ENCODE measurements at regions not wholly inside any gene's neighbourhood (a gene's known extent, or its start where the extent isn't known, plus 50 kb on each side); places are given as distances from the start of the nearest gene placed in this dataset.
"Not testable (repeated sequence)": the region's sequence is repeated elsewhere in the genome, so short reads cannot be mapped to it uniquely, and the experiment has no call there.

DNA sequence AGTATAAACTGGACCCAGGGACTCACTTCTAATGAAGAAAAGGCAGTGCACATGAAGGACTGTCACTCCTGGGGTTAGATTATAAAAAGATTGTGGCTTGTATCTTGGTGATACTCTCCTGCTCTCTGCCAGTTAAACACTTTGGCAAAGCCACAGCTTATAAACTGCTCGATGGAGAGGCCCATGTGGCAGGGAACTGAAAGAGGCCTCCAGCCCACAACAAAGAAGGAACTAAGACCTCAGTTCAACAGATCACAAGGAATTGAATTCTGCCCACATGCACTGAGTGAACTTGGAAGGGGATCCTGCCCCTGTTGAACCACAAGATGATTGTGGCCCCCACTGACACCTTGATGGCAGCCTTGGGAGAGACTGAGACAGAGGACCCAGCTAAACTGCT lies 363.8 kb downstream of the CBLN4 start:
- Histone ChIP-seq H3K27me3 (no peaks in the 10 kb centered on the region), H3K36me3 (no peaks in the 10 kb centered on the region), H3K4me1 (no peaks in the 10 kb centered on the region), H3K27ac (no peak overlapping the region), H3K9me3 (no peaks in the 10 kb centered on the region), H3K4me3 (no peak overlapping the region)
- intact Hi-C loops (cut with DNase I), result no loop called here
- no peak for DNase-seq (ENCODE audit: extremely low spot score in 2 of 2)
- TF ChIP-seq, protein P1, sequence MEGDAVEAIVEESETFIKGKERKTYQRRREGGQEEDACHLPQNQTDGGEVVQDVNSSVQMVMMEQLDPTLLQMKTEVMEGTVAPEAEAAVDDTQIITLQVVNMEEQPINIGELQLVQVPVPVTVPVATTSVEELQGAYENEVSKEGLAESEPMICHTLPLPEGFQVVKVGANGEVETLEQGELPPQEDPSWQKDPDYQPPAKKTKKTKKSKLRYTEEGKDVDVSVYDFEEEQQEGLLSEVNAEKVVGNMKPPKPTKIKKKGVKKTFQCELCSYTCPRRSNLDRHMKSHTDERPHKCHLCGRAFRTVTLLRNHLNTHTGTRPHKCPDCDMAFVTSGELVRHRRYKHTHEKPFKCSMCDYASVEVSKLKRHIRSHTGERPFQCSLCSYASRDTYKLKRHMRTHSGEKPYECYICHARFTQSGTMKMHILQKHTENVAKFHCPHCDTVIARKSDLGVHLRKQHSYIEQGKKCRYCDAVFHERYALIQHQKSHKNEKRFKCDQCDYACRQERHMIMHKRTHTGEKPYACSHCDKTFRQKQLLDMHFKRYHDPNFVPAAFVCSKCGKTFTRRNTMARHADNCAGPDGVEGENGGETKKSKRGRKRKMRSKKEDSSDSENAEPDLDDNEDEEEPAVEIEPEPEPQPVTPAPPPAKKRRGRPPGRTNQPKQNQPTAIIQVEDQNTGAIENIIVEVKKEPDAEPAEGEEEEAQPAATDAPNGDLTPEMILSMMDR (IDR thresholded peaks at IDR 0.05), result no peak
- TF ChIP-seq POLR2AphosphoS5 (IDR thresholded peaks at IDR 0.05; ENCODE audit: insufficient read depth in 1 of 2, low read depth in 1 of 2) (no peak), POLR2A (IDR thresholded peaks at IDR 0.05) (no peak)

GRCh38 chr20:55635870-55636269 lies 369.4 kb downstream of the CBLN4 start:
- no peak for DNase-seq (ENCODE audit: extremely low spot score in 2 of 2)
- H3K27me3 ChIP-seq, result no peaks in the 10 kb centered on the region
- no peaks in the 10 kb centered on the region for H3K4me1 ChIP-seq
- intact Hi-C loops (cut with DNase I), result no loop called here
- H3K9me3 ChIP-seq, result no peaks in the 10 kb centered on the region
- no peak overlapping the region for H3K4me3 ChIP-seq
- H3K36me3 ChIP-seq, result no peaks in the 10 kb centered on the region
- H3K27ac ChIP-seq, result no peak overlapping the region
- TF ChIP-seq POLR2A (IDR thresholded peaks at IDR 0.05), result no peak
- no peak for TF ChIP-seq POLR2AphosphoS5 (IDR thresholded peaks at IDR 0.05; ENCODE audit: insufficient read depth in 1 of 2, low read depth in 1 of 2)

DNA sequence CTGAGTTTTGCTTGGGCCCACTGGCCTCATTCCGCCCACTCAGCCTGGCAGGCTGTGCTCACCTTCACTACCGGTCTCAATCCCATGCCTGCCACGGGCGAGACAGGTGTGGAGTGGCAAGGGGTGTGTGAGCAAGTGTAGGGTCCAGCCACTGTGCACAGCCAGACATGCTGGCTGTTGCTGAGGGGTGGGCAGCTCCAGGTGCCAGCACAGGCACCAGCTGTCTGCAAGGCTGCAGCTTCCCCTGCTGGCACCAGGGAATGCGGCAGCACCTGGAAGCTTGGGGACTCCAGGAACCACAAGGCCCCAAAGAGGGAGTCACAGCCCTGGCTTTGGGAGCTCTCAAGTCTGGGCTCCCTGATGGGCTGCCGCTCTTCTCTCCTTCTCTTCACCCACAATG lies 372.7 kb downstream of the CBLN4 start:
- no peaks in the 10 kb centered on the region for H3K4me1 ChIP-seq
- H3K9me3 ChIP-seq, result no peaks in the 10 kb centered on the region
- no peaks in the 10 kb centered on the region for H3K27me3 ChIP-seq
- no peak overlapping the region for H3K4me3 ChIP-seq
- intact Hi-C loops (cut with DNase I), result no loop called here
- TF ChIP-seq POLR2AphosphoS5 (IDR thresholded peaks at IDR 0.05; ENCODE audit: insufficient read depth in 1 of 2, low read depth in 1 of 2), result no peak
- TF ChIP-seq, protein P1 (IDR thresholded peaks at IDR 0.05), result no peak
- no peak for TF ChIP-seq POLR2A (IDR thresholded peaks at IDR 0.05)
- no peak overlapping the region for H3K27ac ChIP-seq
- no peak for DNase-seq (ENCODE audit: extremely low spot score in 2 of 2)
- H3K36me3 ChIP-seq, result no peaks in the 10 kb centered on the region

GRCh38 chr20:55629143-55629542 lies 376.2 kb downstream of the CBLN4 start:
- H3K36me3 ChIP-seq; H3K4me1 ChIP-seq; H3K27me3 ChIP-seq; DNase-seq (ENCODE audit: extremely low spot score in 2 of 2); intact Hi-C loops (cut with DNase I); H3K4me3 ChIP-seq; H3K27ac ChIP-seq; H3K9me3 ChIP-seq: not testable (repeated sequence)

- no peak overlapping the region for H3K4me3 ChIP-seq
- no peaks in the 10 kb centered on the region for H3K36me3 ChIP-seq
- no peak for DNase-seq (ENCODE audit: extremely low spot score in 2 of 2)
- TF ChIP-seq POLR2A (IDR thresholded peaks at IDR 0.05) (no peak), POLR2AphosphoS5 (IDR thresholded peaks at IDR 0.05; ENCODE audit: insufficient read depth in 1 of 2, low read depth in 1 of 2) (no peak)
- TF ChIP-seq, protein P1 (IDR thresholded peaks at IDR 0.05), result no peak
- no peaks in the 10 kb centered on the region for H3K27me3 ChIP-seq
- H3K4me1 ChIP-seq, result no peaks in the 10 kb centered on the region
- intact Hi-C loops (cut with DNase I), result no loop called here
- H3K9me3 ChIP-seq, result no peaks in the 10 kb centered on the region
- H3K27ac ChIP-seq, result no peak overlapping the region
Measured at GRCh38 chr20:55626716-55627115, 378.6 kb downstream of the CBLN4 start.

- TF ChIP-seq, protein P1 (IDR thresholded peaks at IDR 0.05), result no peak
- TF ChIP-seq POLR2A (IDR thresholded peaks at IDR 0.05) (no peak), POLR2AphosphoS5 (IDR thresholded peaks at IDR 0.05; ENCODE audit: insufficient read depth in 1 of 2, low read depth in 1 of 2) (no peak)
- DNase-seq (ENCODE audit: extremely low spot score in 2 of 2), result no peak
- intact Hi-C loops (cut with DNase I), result no loop called here
Measured at GRCh38 chr20:55616367-55616766, 389.0 kb downstream of the CBLN4 start.

More at GRCh38 chr20:55616367-55616766, 389.0 kb downstream of the CBLN4 start:
- Histone ChIP-seq H3K9me3 (no peaks in the 10 kb centered on the region), H3K4me3 (no peak overlapping the region), H3K27me3 (no peaks in the 10 kb centered on the region), H3K36me3 (no peaks in the 10 kb centered on the region), H3K27ac (no peak overlapping the region), H3K4me1 (no peaks in the 10 kb centered on the region)

Measured in vagina (tissue), 2 donors.